ENCODE measurements at regions not wholly inside any gene's neighbourhood (a gene's known extent, or its start where the extent isn't known, plus 50 kb on each side); places are given as distances from the start of the nearest gene placed in this dataset.
"Not testable (repeated sequence)": the region's sequence is repeated elsewhere in the genome, so short reads cannot be mapped to it uniquely, and the experiment has no call there.

GRCh38 chr6:115159733-115160132 is 816.9 kb upstream of the HS3ST5 start:
- Histone ChIP-seq H3K27ac (ENCODE audit: insufficient read depth, low read length, poor library complexity, severe bottlenecking) (no peak overlapping the region), H3K36me3 (ENCODE audit: control insufficient read depth, insufficient read depth, low read length) (no peaks in the 10 kb centered on the region), H3K9me3 (ENCODE audit: control insufficient read depth, low read length) (no peaks in the 10 kb centered on the region), H3K4me1 (ENCODE audit: control insufficient read depth, insufficient read depth, low read length, poor library complexity, severe bottlenecking) (no peaks in the 10 kb centered on the region), H3K27me3 (replicated peaks; ENCODE audit: control insufficient read depth, insufficient read depth, low read length, poor library complexity, severe bottlenecking) (no peaks in the 10 kb centered on the region), H3K4me3 (ENCODE audit: insufficient read depth, low read depth, low read length, poor library complexity, severe bottlenecking) (no peak overlapping the region)
- DNase-seq: no peak

DNA sequence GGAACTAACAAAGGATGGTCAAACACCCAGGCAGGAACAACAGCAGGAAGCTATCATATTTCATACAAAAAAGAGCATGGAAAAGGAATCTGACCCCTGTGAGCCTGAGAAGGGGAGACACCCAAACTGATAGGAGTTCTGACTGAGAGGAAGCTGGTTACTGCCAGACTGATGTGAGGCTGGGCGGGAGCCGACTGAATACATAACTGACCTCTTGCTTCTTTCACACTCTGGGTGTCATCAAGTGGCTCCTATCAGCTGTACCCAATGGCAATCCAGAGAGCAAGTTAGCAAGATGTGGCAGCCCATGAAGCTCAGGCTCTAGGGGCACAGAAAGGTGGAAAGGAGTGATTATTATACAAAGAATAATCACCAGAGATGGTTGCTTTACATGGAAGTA is 795.1 kb upstream of the HS3ST5 start:
- DNase-seq: no peak
- H3K4me1 ChIP-seq (ENCODE audit: control insufficient read depth, insufficient read depth, low read length, poor library complexity, severe bottlenecking): no peaks in the 10 kb centered on the region
- no peaks in the 10 kb centered on the region for H3K27me3 ChIP-seq (replicated peaks; ENCODE audit: control insufficient read depth, insufficient read depth, low read length, poor library complexity, severe bottlenecking)
- no peak overlapping the region for H3K4me3 ChIP-seq (ENCODE audit: insufficient read depth, low read depth, low read length, poor library complexity, severe bottlenecking)
- no peaks in the 10 kb centered on the region for H3K9me3 ChIP-seq (ENCODE audit: control insufficient read depth, low read length)
- no peak overlapping the region for H3K27ac ChIP-seq (ENCODE audit: insufficient read depth, low read length, poor library complexity, severe bottlenecking)
- no peaks in the 10 kb centered on the region for H3K36me3 ChIP-seq (ENCODE audit: control insufficient read depth, insufficient read depth, low read length)

- Histone ChIP-seq H3K27ac (ENCODE audit: insufficient read depth, low read length, poor library complexity, severe bottlenecking) (no peak overlapping the region), H3K4me3 (ENCODE audit: insufficient read depth, low read depth, low read length, poor library complexity, severe bottlenecking) (no peak overlapping the region), H3K4me1 (ENCODE audit: control insufficient read depth, insufficient read depth, low read length, poor library complexity, severe bottlenecking) (no peaks in the 10 kb centered on the region), H3K9me3 (ENCODE audit: control insufficient read depth, low read length) (no peaks in the 10 kb centered on the region), H3K27me3 (replicated peaks; ENCODE audit: control insufficient read depth, insufficient read depth, low read length, poor library complexity, severe bottlenecking) (no peaks in the 10 kb centered on the region), H3K36me3 (ENCODE audit: control insufficient read depth, insufficient read depth, low read length) (no peaks in the 10 kb centered on the region)
- no peak for DNase-seq
Observed at GRCh38 chr6:115133790-115134189, 791.0 kb upstream of the HS3ST5 start.

DNA sequence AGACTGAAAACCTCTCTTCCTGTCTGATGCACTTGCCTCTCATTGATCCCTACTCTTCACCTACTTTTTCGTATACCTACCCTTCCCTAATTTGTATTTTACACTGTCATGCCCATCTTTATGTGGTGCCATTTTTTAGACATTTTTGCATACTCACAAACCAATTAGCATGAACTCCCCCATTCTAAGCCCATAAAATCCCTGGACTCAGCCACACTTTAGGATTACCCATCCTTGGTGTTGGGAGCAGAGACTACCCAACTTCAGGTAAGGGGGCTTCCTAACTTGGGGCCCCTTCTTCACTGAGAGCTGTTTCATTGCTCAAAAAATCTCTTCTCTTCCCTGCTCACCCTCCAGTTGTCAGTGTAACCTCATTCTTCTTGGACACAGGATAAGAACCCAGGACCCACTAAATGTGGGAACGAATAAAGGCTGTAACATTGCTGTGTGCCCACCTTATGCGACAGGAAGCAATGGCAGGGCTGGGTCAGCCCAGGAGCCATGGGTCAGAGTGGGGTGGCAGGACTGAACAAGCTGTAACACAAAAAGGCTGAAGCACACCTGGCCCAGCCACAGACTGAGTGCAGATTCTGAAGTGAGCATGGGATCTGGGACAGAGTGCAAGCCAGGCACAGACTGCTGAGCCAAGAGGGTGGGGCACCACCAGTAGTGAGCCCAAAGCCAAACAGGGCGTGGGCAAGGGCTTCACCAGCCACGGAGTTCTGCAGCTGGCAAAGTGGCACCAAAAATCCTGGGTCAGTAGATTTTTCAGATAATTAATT is 789.1 kb upstream of the HS3ST5 start:
- no peaks in the 10 kb centered on the region for H3K9me3 ChIP-seq (ENCODE audit: control insufficient read depth, low read length)
- H3K4me3 ChIP-seq (ENCODE audit: insufficient read depth, low read depth, low read length, poor library complexity, severe bottlenecking): no peak overlapping the region
- no peak overlapping the region for H3K27ac ChIP-seq (ENCODE audit: insufficient read depth, low read length, poor library complexity, severe bottlenecking)
- H3K27me3 ChIP-seq (replicated peaks; ENCODE audit: control insufficient read depth, insufficient read depth, low read length, poor library complexity, severe bottlenecking): no peaks in the 10 kb centered on the region
- no peak for DNase-seq
- H3K36me3 ChIP-seq (ENCODE audit: control insufficient read depth, insufficient read depth, low read length): no peaks in the 10 kb centered on the region
- no peaks in the 10 kb centered on the region for H3K4me1 ChIP-seq (ENCODE audit: control insufficient read depth, insufficient read depth, low read length, poor library complexity, severe bottlenecking)

- not testable (repeated sequence) for H3K4me3 ChIP-seq (ENCODE audit: insufficient read depth, low read depth, low read length, poor library complexity, severe bottlenecking); DNase-seq; H3K27ac ChIP-seq (ENCODE audit: insufficient read depth, low read length, poor library complexity, severe bottlenecking); H3K9me3 ChIP-seq (ENCODE audit: control insufficient read depth, low read length); H3K4me1 ChIP-seq (ENCODE audit: control insufficient read depth, insufficient read depth, low read length, poor library complexity, severe bottlenecking); H3K36me3 ChIP-seq (ENCODE audit: control insufficient read depth, insufficient read depth, low read length); H3K27me3 ChIP-seq (replicated peaks; ENCODE audit: control insufficient read depth, insufficient read depth, low read length, poor library complexity, severe bottlenecking)
Observed at GRCh38 chr6:115121513-115121912, 778.7 kb upstream of the HS3ST5 start.

- Histone ChIP-seq H3K27ac (ENCODE audit: insufficient read depth, low read length, poor library complexity, severe bottlenecking) (no peak overlapping the region), H3K4me3 (ENCODE audit: insufficient read depth, low read depth, low read length, poor library complexity, severe bottlenecking) (no peak overlapping the region), H3K4me1 (ENCODE audit: control insufficient read depth, insufficient read depth, low read length, poor library complexity, severe bottlenecking) (no peaks in the 10 kb centered on the region), H3K36me3 (ENCODE audit: control insufficient read depth, insufficient read depth, low read length) (no peaks in the 10 kb centered on the region), H3K27me3 (replicated peaks; ENCODE audit: control insufficient read depth, insufficient read depth, low read length, poor library complexity, severe bottlenecking) (no peaks in the 10 kb centered on the region), H3K9me3 (ENCODE audit: control insufficient read depth, low read length) (no peaks in the 10 kb centered on the region)
- DNase-seq: no peak
Observed at GRCh38 chr6:115120391-115120790, 777.6 kb upstream of the HS3ST5 start.

- Histone ChIP-seq H3K9me3 (ENCODE audit: control insufficient read depth, low read length) (no peaks in the 10 kb centered on the region), H3K4me3 (ENCODE audit: insufficient read depth, low read depth, low read length, poor library complexity, severe bottlenecking) (no peak overlapping the region), H3K27ac (ENCODE audit: insufficient read depth, low read length, poor library complexity, severe bottlenecking) (no peak overlapping the region), H3K36me3 (ENCODE audit: control insufficient read depth, insufficient read depth, low read length) (no peaks in the 10 kb centered on the region), H3K4me1 (ENCODE audit: control insufficient read depth, insufficient read depth, low read length, poor library complexity, severe bottlenecking) (no peaks in the 10 kb centered on the region), H3K27me3 (replicated peaks; ENCODE audit: control insufficient read depth, insufficient read depth, low read length, poor library complexity, severe bottlenecking) (no peaks in the 10 kb centered on the region)
- DNase-seq: no peak
Observed at GRCh38 chr6:115091461-115091860, 748.6 kb upstream of the HS3ST5 start.

- Histone ChIP-seq H3K4me1 (ENCODE audit: control insufficient read depth, insufficient read depth, low read length, poor library complexity, severe bottlenecking) (no peaks in the 10 kb centered on the region), H3K27me3 (replicated peaks; ENCODE audit: control insufficient read depth, insufficient read depth, low read length, poor library complexity, severe bottlenecking) (no peaks in the 10 kb centered on the region), H3K36me3 (ENCODE audit: control insufficient read depth, insufficient read depth, low read length) (no peaks in the 10 kb centered on the region), H3K27ac (ENCODE audit: insufficient read depth, low read length, poor library complexity, severe bottlenecking) (no peak overlapping the region), H3K9me3 (ENCODE audit: control insufficient read depth, low read length) (no peaks in the 10 kb centered on the region), H3K4me3 (ENCODE audit: insufficient read depth, low read depth, low read length, poor library complexity, severe bottlenecking) (no peak overlapping the region)
- no peak for DNase-seq
Observed at GRCh38 chr6:115078555-115078954, 735.7 kb upstream of the HS3ST5 start.

DNA sequence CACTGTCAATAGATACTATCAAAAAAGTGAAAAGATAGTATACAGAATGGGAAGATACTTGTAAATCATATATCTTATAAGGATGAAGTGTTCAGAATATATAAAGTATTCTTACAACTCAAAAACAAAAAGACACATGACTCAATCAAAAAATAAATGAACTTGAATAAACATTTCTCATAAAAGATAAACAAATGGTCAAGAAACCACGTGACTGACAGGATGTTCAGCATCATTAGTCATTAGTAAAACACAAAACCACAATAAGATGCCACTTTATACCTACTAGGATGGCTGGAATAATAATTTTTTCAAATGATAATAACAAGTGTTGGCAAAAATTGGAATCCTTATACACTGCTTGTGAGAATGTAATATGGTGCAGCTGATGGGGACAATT is 729.1 kb upstream of the HS3ST5 start:
- no peaks in the 10 kb centered on the region for H3K36me3 ChIP-seq (ENCODE audit: control insufficient read depth, insufficient read depth, low read length)
- no peaks in the 10 kb centered on the region for H3K27me3 ChIP-seq (replicated peaks; ENCODE audit: control insufficient read depth, insufficient read depth, low read length, poor library complexity, severe bottlenecking)
- no peaks in the 10 kb centered on the region for H3K9me3 ChIP-seq (ENCODE audit: control insufficient read depth, low read length)
- no peak overlapping the region for H3K27ac ChIP-seq (ENCODE audit: insufficient read depth, low read length, poor library complexity, severe bottlenecking)
- no peak for DNase-seq
- H3K4me1 ChIP-seq (ENCODE audit: control insufficient read depth, insufficient read depth, low read length, poor library complexity, severe bottlenecking): no peaks in the 10 kb centered on the region
- no peak overlapping the region for H3K4me3 ChIP-seq (ENCODE audit: insufficient read depth, low read depth, low read length, poor library complexity, severe bottlenecking)

GRCh38 chr6:115067690-115068447 is 725.0 kb upstream of the HS3ST5 start:
- Histone ChIP-seq H3K9me3 (ENCODE audit: control insufficient read depth, low read length) (no peaks in the 10 kb centered on the region), H3K27me3 (replicated peaks; ENCODE audit: control insufficient read depth, insufficient read depth, low read length, poor library complexity, severe bottlenecking) (no peaks in the 10 kb centered on the region), H3K36me3 (ENCODE audit: control insufficient read depth, insufficient read depth, low read length) (no peaks in the 10 kb centered on the region), H3K27ac (ENCODE audit: insufficient read depth, low read length, poor library complexity, severe bottlenecking) (no peak overlapping the region), H3K4me1 (ENCODE audit: control insufficient read depth, insufficient read depth, low read length, poor library complexity, severe bottlenecking) (no peaks in the 10 kb centered on the region), H3K4me3 (ENCODE audit: insufficient read depth, low read depth, low read length, poor library complexity, severe bottlenecking) (no peak overlapping the region)
- DNase-seq: no peak
